AG09319 (cell line): ENCODE measurements at regions not wholly inside any gene's neighbourhood (a gene's known extent, or its start where the extent isn't known, plus 50 kb on each side); places are given as distances from the start of the nearest gene placed in this dataset.

Experiments
- DNase-seq: peaks from one replicate; pipeline ENCODE4 v3.0.0-alpha.2; 2010; ENCODE audit warnings: low read depth; ENCODE audit errors: extremely low read depth
- CTCF ChIP-seq: IDR thresholded peaks from 2 replicates; pipeline ENCODE4 v1.5.1; 2011; ENCODE audit warnings: low read depth, mild to moderate bottlenecking, inconsistent platforms, low read length, moderate library complexity

- TF ChIP-seq CTCF, result no peak
- no peak for DNase-seq
Observed at GRCh38 chr11:119957951-119958350, 180.0 kb downstream of the TRIM29 start.

- DNase-seq, result no peak
- TF ChIP-seq CTCF, result no peak
Observed at GRCh38 chr11:119952441-119952840, 185.5 kb downstream of the TRIM29 start.

GRCh38 chr11:119943298-119943655 is 194.6 kb downstream of the TRIM29 start:
- DNase-seq, result no peak
- no peak for TF ChIP-seq CTCF

- TF ChIP-seq CTCF, result no peak
- DNase-seq, result no peak
Observed at GRCh38 chr11:119942583-119943297, 195.2 kb downstream of the TRIM29 start.

GRCh38 chr11:119941636-119942411 is 196.1 kb downstream of the TRIM29 start:
- TF ChIP-seq CTCF, result no peak
- DNase-seq, result no peak

GRCh38 chr11:119941171-119941570 is 196.7 kb downstream of the TRIM29 start:
- no peak for TF ChIP-seq CTCF
- no peak for DNase-seq

GRCh38 chr11:119940401-119940976 is 197.4 kb downstream of the TRIM29 start:
- no peak for TF ChIP-seq CTCF
- DNase-seq, result no peak
